PC-9 (cell line): ENCODE measurements at regions not wholly inside any gene's neighbourhood (a gene's known extent, or its start where the extent isn't known, plus 50 kb on each side); places are given as distances from the start of the nearest gene placed in this dataset.

Experiments
- BruUV-seq: library from RNA; stranded (reverse); fragments of 400-500 nt; replicated peaks from 2 replicates; lab custom pipeline; 2021; lab: Mats Ljungman, UMichigan
- CTCF ChIA-PET: fragments of 300-600 bp; sonication (Branson Sonifier 250); formaldehyde crosslinking; loops from one replicate; lab custom pipeline; 2022; ENCODE audit warnings: antibody characterized with exemption; lab: Charles Lee
- POLR2A ChIA-PET: fragments of 300-600 bp; sonication (Branson Sonifier 250); formaldehyde crosslinking; loops from one replicate; lab custom pipeline; 2022; ENCODE audit warnings: antibody characterized with exemption; ENCODE audit not compliant: unreplicated experiment; lab: Charles Lee
- DNase-seq, 2 experiments: peaks; one replicate each; pipeline versions ENCODE4 v3.0.0 to v3.0.0-alpha.2; 2015 to 2022; ENCODE audit warnings: mixed read lengths in 1 of 2
- H2AFZ ChIP-seq: fragments of 200-600 bp; sonication (generic); 2 replicates; pipeline ENCODE4 v1.8.1; 2017; ENCODE audit warnings: antibody characterized with exemption
- H3F3A ChIP-seq: fragments of 200-600 bp; sonication (generic); 2 replicates; pipeline ENCODE4 v1.8.1; 2017; ENCODE audit warnings: antibody characterized with exemption, mild to moderate bottlenecking, low read depth; ENCODE audit not compliant: insufficient read depth
- H3K27ac ChIP-seq: fragments of 200-600 bp; sonication (generic); 2 replicates; pipeline ENCODE4 v1.6.1; 2016; ENCODE audit warnings: mixed run types
- H3K27me3 ChIP-seq: fragments of 200-600 bp; sonication (generic); 2 replicates; pipeline ENCODE4 v1.6.1; 2016; ENCODE audit warnings: low read depth, mixed run types; ENCODE audit not compliant: insufficient read depth
- H3K36me3 ChIP-seq: fragments of 200-600 bp; sonication (generic); 2 replicates; pipeline ENCODE4 v1.6.1; 2016; ENCODE audit warnings: low read depth, mixed run types
- H3K4me1 ChIP-seq: fragments of 200-600 bp; sonication (generic); replicated peaks from 2 replicates; pipeline ENCODE4 v1.6.1; 2016; ENCODE audit warnings: mixed run types; ENCODE audit not compliant: insufficient read depth
- H3K4me2 ChIP-seq: fragments of 200-600 bp; sonication (generic); 2 replicates; pipeline ENCODE4 v1.6.1; 2017; ENCODE audit warnings: mixed run types
- H3K4me3 ChIP-seq: fragments of 200-600 bp; sonication (generic); 2 replicates; pipeline ENCODE4 v1.6.1; 2016; ENCODE audit warnings: mixed run types
- H3K79me2 ChIP-seq: fragments of 200-600 bp; sonication (generic); 2 replicates; pipeline ENCODE4 v1.6.1; 2017; ENCODE audit warnings: low read depth, mixed run types
- H3K9me2 ChIP-seq: fragments of 200-600 bp; sonication (generic); 2 replicates; pipeline ENCODE4 v1.8.1; 2017; ENCODE audit warnings: mild to moderate bottlenecking; ENCODE audit not compliant: insufficient read depth
- H3K9me3 ChIP-seq: fragments of 200-600 bp; sonication (generic); 2 replicates; pipeline ENCODE4 v1.8.1; 2016; ENCODE audit warnings: low read depth; ENCODE audit not compliant: insufficient read depth
- H4K20me1 ChIP-seq: fragments of 200-600 bp; sonication (generic); 2 replicates; pipeline ENCODE4 v1.8.1; 2017; ENCODE audit not compliant: insufficient read depth
- CTCF ChIP-seq: fragments of 200-600 bp; sonication (generic); conservative IDR thresholded peaks from 2 replicates; pipeline ENCODE4 v1.6.1; 2017; ENCODE audit warnings: mixed run types, antibody characterized with exemption, mild to moderate bottlenecking, moderate library complexity
- EZH2 ChIP-seq: fragments of 200-600 bp; sonication (generic); IDR thresholded peaks from 2 replicates; pipeline ENCODE4 v1.8.0; 2017; ENCODE audit warnings: antibody characterized with exemption, low read depth
- intact Hi-C: fragments of 100-400 bp; cut with micrococcal nuclease; formaldehyde crosslinking; loops from one replicate; pipeline ENCODE4 v1.10.0; 2022; ENCODE audit not compliant: unreplicated experiment

DNA sequence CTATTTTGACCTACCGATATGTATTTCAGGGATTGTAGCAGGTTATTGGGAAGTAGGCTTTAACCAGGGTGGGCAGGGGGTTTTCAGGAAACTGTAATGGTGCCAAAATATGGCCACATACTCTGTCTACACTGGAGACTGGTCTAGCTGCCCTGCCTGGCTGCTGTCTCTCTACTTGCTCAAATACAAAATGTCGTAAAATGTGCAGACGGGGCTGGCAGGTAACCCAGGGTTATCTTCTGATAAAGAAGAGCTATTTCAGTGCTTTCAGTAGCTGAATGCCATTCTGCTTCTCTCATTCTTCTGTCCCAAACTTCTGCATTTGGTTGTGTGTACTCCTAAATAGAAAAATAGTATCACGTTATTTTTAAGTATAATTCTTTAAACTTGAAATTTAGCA is 616.2 kb downstream of the EPM2A start:
- CTCF ChIA-PET: no interaction called here
- DNase-seq: no peak

GRCh38 chr6:145132709-145133108 is 602.6 kb downstream of the EPM2A start:
- Histone ChIP-seq H3K4me2 (no peak overlapping the region), H3K79me2 (no peaks in the 10 kb centered on the region), H3K4me3 (no peak overlapping the region), H3K9me2 (no peaks in the 10 kb centered on the region), H3K36me3 (no peaks in the 10 kb centered on the region), H3K9me3 (no peaks in the 10 kb centered on the region), H3K27ac (no peak overlapping the region), H2AFZ (no peak overlapping the region), H4K20me1 (no peaks in the 10 kb centered on the region), H3F3A (no peaks in the 10 kb centered on the region), H3K4me1 (no peaks in the 10 kb centered on the region), H3K27me3 (no peaks in the 10 kb centered on the region)
- intact Hi-C loops: no loop called here
- POLR2A ChIA-PET: no interaction called here
- TF ChIP-seq EZH2: no peak
- no peak for TF ChIP-seq CTCF
- CTCF ChIA-PET: no interaction called here
- BruUV-seq: no TSS peak
- DNase-seq: no peak

More for the DNA sequence above, 616.2 kb downstream of the EPM2A start:
- Histone ChIP-seq H3F3A (no peaks in the 10 kb centered on the region), H3K27ac (no peak overlapping the region), H4K20me1 (no peaks in the 10 kb centered on the region), H2AFZ (no peak overlapping the region), H3K27me3 (no peaks in the 10 kb centered on the region), H3K4me3 (no peak overlapping the region), H3K79me2 (no peaks in the 10 kb centered on the region), H3K9me3 (no peaks in the 10 kb centered on the region; the same call in 1 of the 2 replicates), H3K4me2 (no peak overlapping the region), H3K4me1 (no peaks in the 10 kb centered on the region), H3K9me2 (no peaks in the 10 kb centered on the region), H3K36me3 (no peaks in the 10 kb centered on the region)
- POLR2A ChIA-PET: no interaction called here
- TF ChIP-seq EZH2: no peak
- TF ChIP-seq CTCF: no peak
- intact Hi-C loops: no loop called here
- no TSS peak for BruUV-seq

- intact Hi-C loops: no loop called here
- no peaks in the 10 kb centered on the region for H3K9me3 ChIP-seq
- DNase-seq: no peak
- ChIA-PET POLR2A (no interaction called here), CTCF (no interaction called here)
- no peak overlapping the region for H3K4me2 ChIP-seq
- no peaks in the 10 kb centered on the region for H3F3A ChIP-seq
- H3K4me1 ChIP-seq: peaks cover 9% of the 10 kb centered on the region
- H3K36me3 ChIP-seq: no peaks in the 10 kb centered on the region
- no TSS peak for BruUV-seq
- no peaks in the 10 kb centered on the region for H3K9me2 ChIP-seq
- H3K27ac ChIP-seq: no peak overlapping the region
- no peaks in the 10 kb centered on the region for H3K79me2 ChIP-seq
- no peak overlapping the region for H3K4me3 ChIP-seq
- H4K20me1 ChIP-seq: no peaks in the 10 kb centered on the region
- no peaks in the 10 kb centered on the region for H3K27me3 ChIP-seq
- no peak overlapping the region for H2AFZ ChIP-seq
- TF ChIP-seq EZH2 (no peak), CTCF (no peak)
These were observed 599.6 kb downstream of the EPM2A start for GRCh38 chr6:145135702-145136101.
